Stimulated activated CD8-positive, alpha-beta memory T cell treated with anti-CD3 and anti-CD28 coated beads, Interleukin-15, amount 100 ng/mL, for 1 hour (primary cell): ENCODE measurements at regions not wholly inside any gene's neighbourhood (a gene's known extent, or its start where the extent isn't known, plus 50 kb on each side); places are given as distances from the start of the nearest gene placed in this dataset.

Experiments used
- DNase-seq: peaks from one replicate; pipeline ENCODE4 v3.0.0-alpha.2; 2020; ENCODE audit warnings: low read depth

- DNase-seq, result no peak
Measured at GRCh38 chr7:41832941-41833340, 130.1 kb upstream of the INHBA start.

GRCh38 chr7:41830271-41830670 is 127.4 kb upstream of the INHBA start:
- no peak for DNase-seq

GRCh38 chr7:41828911-41829310 is 126.0 kb upstream of the INHBA start:
- DNase-seq, result no peak

GRCh38 chr7:41826641-41827040 is 123.8 kb upstream of the INHBA start:
- DNase-seq, result no peak

GRCh38 chr7:41825927-41826480 is 123.1 kb upstream of the INHBA start:
- no peak for DNase-seq

- no peak for DNase-seq
Measured at GRCh38 chr7:41824284-41824683, 121.4 kb upstream of the INHBA start.

GRCh38 chr7:41822259-41822817 is 119.4 kb upstream of the INHBA start:
- no peak for DNase-seq

GRCh38 chr7:41821521-41822213 is 118.8 kb upstream of the INHBA start:
- DNase-seq, result no peak

GRCh38 chr7:41820111-41820671 is 117.3 kb upstream of the INHBA start:
- no peak for DNase-seq

- DNase-seq, result no peak
Measured at GRCh38 chr7:41819645-41820044, 116.8 kb upstream of the INHBA start.

GRCh38 chr7:41818765-41819398 is 116.0 kb upstream of the INHBA start:
- DNase-seq, result no peak

- no peak for DNase-seq
Measured at GRCh38 chr7:41817386-41817785, 114.5 kb upstream of the INHBA start.

- no peak for DNase-seq
Measured at GRCh38 chr7:41816111-41816510, 113.2 kb upstream of the INHBA start.

GRCh38 chr7:41814888-41815287 is 112.0 kb upstream of the INHBA start:
- DNase-seq, result no peak

- DNase-seq, result no peak
Measured at GRCh38 chr7:41813286-41813685, 110.4 kb upstream of the INHBA start.

GRCh38 chr7:41811941-41812340 is 109.1 kb upstream of the INHBA start:
- no peak for DNase-seq

GRCh38 chr7:41809940-41810576 is 107.2 kb upstream of the INHBA start:
- no peak for DNase-seq

- no peak for DNase-seq
Measured at GRCh38 chr7:41809529-41809939, 106.6 kb upstream of the INHBA start.

GRCh38 chr7:41809116-41809515 is 106.2 kb upstream of the INHBA start:
- DNase-seq, result no peak

GRCh38 chr7:41808541-41808940 is 105.7 kb upstream of the INHBA start:
- no peak for DNase-seq

GRCh38 chr7:41803569-41803968 is 100.7 kb upstream of the INHBA start:
- no peak for DNase-seq

GRCh38 chr7:41796331-41796730 is 93.4 kb upstream of the INHBA start:
- no peak for DNase-seq
